HG03432 (cell line): ENCODE measurements at regions not wholly inside any gene's neighbourhood (a gene's known extent, or its start where the extent isn't known, plus 50 kb on each side); places are given as distances from the start of the nearest gene placed in this dataset.
"Not testable (repeated sequence)": the region's sequence is repeated elsewhere in the genome, so short reads cannot be mapped to it uniquely, and the experiment has no call there.

ENCODE experiments used
- ATAC-seq: cut with Tn5 transposase; IDR thresholded peaks from one replicate; pipeline ENCODE4 v1.9.1; 2021; ENCODE audit warnings: mild to moderate bottlenecking, moderate library complexity; ENCODE audit not compliant: unreplicated experiment

- not testable (repeated sequence) for ATAC-seq
Observed at GRCh38 chr7:34577934-34578333, 80.1 kb upstream of the NPSR1 start.

GRCh38 chr7:34581698-34582097 is 76.3 kb upstream of the NPSR1 start:
- not testable (repeated sequence) for ATAC-seq

DNA sequence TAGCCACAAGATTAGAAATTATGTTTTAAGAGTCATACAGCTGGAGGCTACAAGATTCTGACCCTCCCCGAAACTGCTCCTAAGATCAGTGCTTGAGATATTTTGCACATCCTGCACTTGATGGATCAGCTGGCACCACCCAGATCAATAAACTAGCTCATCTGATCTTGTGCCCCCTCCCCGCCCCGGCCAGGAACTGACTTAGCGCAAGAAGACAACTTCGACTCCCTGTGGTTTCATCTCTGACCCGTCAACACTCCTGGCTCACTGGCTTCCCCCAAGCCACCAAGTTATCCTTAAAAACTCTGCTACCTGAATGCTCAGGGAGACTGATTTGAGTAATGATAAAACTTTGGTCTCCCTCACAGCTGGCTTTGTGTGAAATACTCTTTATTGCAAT is 73.5 kb upstream of the NPSR1 start:
- ATAC-seq: no peak

DNA sequence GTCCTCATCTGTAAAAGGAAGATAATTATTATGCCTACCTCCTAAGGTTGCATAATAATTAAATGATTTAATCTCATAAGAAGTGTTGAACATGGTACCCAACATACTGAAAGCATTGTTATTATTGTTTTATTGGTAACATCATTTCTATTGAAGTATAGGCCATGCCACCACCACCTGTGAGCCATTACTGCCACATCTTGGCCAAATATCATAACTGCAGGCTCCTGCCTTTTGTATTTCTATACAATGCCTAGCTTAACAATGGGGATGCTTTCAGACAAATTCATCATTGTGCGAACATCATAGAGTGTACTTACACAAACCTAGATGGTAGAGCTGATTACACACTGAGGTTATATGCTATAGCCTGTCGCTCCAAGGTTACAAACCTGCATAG is 61.1 kb upstream of the NPSR1 start:
- peak; percentile 53 for ATAC-seq

- ATAC-seq: no peak
Observed at GRCh38 chr7:34603711-34604444, 54.1 kb upstream of the NPSR1 start.
